ENCODE measurements at regions not wholly inside any gene's neighbourhood (a gene's known extent, or its start where the extent isn't known, plus 50 kb on each side); places are given as distances from the start of the nearest gene placed in this dataset.
A peak's percentile ranks its signal among the peaks of the same experiment; 100 is the strongest.
"Not testable (repeated sequence)": the region's sequence is repeated elsewhere in the genome, so short reads cannot be mapped to it uniquely, and the experiment has no call there.

GRCh38 chr6:133758815-133759335 is 130.0 kb upstream of the TCF21 start:
- no peak for DNase-seq

DNA sequence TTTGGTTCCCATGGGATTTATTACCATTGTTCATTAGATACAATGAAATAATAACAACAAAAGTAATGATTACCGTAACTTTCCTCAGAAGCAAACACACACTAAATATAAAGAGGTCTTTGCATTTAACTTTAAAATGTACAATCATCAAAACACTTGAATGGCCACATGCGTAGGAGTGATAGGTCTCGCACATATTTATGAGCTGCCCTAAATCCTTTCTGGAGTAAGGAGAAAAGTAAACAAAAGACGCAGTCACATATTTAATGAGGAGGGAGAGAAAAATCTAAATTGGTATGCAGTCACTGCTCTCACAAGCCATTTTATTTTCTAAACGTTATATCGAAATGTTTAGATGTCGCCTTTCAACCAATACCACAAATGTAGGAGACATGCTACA is 129.4 kb upstream of the TCF21 start:
- no peak for DNase-seq

DNA sequence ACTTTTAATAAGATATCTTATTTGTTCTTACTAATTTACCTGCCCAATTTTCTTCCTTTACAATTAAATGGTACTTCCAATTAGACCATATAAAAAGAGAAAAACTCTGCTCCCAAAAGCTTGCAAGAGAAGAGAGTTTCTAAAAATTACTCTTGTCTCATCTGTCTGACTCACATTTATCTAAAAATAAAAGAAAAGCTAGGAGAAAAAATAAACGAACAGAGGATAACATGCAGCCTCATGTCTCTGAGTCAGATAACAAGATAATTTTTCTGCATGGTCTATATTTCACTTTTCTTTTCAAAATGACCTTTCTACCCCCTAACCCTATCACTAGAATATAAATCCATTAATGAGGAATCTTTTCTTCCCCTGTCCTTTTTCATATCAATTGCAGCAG is 127.2 kb upstream of the TCF21 start:
- no peak for DNase-seq

GRCh38 chr6:133764008-133764753 is 124.7 kb upstream of the TCF21 start:
- DNase-seq: no peak

- no peak for DNase-seq
Measured at GRCh38 chr6:133764754-133765208, 124.1 kb upstream of the TCF21 start.

- DNase-seq: no peak
Measured at GRCh38 chr6:133767357-133767970, 121.4 kb upstream of the TCF21 start.

- DNase-seq: no peak
Measured at GRCh38 chr6:133768656-133769295, 120.1 kb upstream of the TCF21 start.

DNA sequence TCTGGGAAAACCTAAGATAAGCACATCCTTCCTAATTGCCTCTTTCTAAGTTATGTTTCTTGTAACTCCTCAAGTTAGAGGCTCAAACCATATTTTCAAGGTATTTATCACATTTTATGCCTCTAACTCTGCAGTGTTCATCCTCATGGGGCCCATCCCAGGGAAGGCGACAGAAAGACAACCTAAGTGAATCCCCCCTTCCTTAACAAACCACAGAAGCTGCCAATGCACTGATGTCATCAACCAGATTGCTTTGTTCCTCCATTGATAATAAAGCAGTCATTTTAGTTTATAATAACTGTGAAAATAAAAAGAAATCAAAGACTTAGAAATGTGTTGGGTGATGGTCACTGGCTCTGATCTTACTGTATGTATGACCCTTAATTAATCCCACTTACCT is 119.5 kb upstream of the TCF21 start:
- no peak for DNase-seq

DNA sequence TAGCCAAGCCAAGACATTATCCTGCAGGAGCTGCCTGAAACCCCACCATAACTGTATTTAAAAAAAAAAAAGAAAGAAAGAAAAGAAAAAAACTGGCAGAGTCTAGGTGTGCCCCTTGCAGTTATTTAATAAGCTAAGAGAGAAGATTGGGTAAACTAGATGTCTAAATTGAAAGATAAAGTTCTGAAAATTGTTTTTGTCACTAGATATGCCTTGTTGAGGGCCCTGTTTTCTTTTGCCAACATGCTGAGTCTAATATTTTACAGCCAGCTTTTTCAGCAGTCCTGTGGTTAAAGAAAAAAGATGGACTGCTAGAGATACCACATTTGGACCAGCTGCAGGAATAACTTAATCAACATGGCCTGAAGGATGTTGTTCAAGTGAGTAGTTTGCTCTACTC is 116.3 kb upstream of the TCF21 start:
- no peak for DNase-seq

DNA sequence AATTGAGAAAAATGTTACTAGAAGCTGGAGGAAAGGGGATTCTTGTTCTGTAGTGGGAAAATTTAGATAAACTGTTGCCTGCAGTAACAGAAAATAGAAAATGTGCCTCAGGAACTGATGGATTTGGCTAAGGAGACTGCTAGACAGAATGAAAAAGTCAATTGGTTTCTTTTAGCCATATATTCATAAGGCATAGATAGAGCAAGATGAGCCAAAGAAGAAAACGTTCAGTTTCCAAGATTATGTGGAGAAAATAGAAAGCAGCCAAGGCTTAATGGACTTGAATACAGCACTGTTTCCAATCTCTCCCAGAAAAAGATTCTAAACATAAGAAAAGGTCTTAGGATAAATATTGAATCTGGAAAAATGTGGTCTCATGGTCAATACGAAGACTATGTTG is 115.1 kb upstream of the TCF21 start:
- no peak for DNase-seq

- DNase-seq: peak; percentile 51
Measured at GRCh38 chr6:133774356-133774755, 114.6 kb upstream of the TCF21 start.

DNA sequence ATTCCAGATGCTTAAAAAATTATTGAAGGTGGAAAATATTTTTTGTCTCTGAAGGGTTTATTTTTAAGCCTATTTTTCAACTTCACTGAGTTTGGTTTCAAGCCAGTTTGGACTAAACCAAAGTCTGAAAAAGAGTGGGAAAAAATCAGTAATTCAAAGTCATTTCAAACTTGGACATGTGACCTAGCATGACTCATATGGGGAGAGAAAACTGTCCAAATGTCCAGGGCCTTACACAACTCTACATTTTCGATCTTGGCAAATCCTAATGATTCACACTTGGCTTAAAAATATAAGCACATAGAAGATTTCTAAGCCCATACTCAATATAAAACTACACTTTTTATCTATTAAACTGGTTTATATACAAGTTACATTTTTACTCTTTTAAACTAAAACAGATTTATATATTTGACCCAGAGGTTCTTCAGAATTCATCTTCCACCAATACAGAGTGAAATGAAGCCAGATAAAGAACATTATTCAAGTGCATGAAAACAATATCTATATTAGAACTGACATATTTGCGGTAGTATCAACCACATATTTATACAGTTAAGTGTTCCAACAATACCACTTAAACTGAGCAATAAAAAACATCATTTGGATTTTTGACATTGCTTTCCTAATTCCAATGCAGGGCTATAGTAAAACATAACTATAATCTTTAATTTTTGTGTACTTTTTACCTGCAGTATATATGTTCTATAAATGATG is 110.3 kb upstream of the TCF21 start:
- no peak for DNase-seq

- DNase-seq: no peak
Measured at GRCh38 chr6:133779916-133780695, 108.8 kb upstream of the TCF21 start.

DNA sequence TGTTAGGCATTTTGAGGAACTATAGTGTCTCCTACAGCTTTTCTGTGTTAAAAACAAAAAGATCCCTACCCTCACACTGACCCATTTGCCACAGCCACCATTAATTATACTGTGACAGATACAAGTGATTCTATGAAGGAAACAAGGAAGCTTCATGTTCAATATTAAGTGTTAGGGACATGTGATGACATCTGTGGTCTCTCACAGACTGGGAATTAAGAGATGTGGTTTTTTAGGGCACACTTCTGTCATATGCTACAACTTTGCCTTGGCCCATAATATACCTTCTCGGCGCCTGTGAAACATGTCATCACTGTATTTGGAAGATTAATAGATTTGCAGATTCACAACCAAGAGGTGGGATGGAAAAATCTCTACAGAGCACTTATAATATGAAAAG is 102.9 kb upstream of the TCF21 start:
- DNase-seq: no peak

- DNase-seq: no peak
Measured at GRCh38 chr6:133787122-133787521, 101.8 kb upstream of the TCF21 start.

GRCh38 chr6:133787859-133788505 is 100.9 kb upstream of the TCF21 start:
- DNase-seq: no peak

GRCh38 chr6:133788556-133788955 is 100.4 kb upstream of the TCF21 start:
- peak; percentile 2 for DNase-seq

DNA sequence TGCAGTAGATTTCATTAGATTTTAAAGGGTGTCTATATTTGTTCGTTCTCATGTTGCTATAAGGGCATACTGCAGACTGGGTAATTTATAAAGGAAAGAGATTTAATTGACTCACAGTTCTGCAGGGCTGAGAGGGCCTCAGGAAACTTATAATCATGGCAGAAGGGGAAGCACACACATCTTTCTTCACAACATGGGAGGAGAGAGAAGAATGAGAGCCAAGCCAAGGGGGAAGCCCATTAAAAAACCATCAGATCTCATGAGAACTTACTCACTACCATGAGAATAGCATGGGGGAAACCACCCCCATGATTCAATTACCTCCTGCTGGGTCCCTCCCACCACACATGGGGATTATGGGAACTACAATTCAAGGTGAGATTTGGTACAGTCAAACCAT is 99.5 kb upstream of the TCF21 start:
- not testable (repeated sequence) for DNase-seq

- not testable (repeated sequence) for DNase-seq
Measured at GRCh38 chr6:133790756-133791155, 98.2 kb upstream of the TCF21 start.

GRCh38 chr6:133795051-133795450 is 93.9 kb upstream of the TCF21 start:
- DNase-seq: not testable (repeated sequence)

- DNase-seq: no peak
Measured at GRCh38 chr6:133796235-133796634, 92.7 kb upstream of the TCF21 start.

- DNase-seq: no peak
Measured at GRCh38 chr6:133799043-133799442, 89.9 kb upstream of the TCF21 start.
